ENCODE measurements at regions not wholly inside any gene's neighbourhood (a gene's known extent, or its start where the extent isn't known, plus 50 kb on each side); places are given as distances from the start of the nearest gene placed in this dataset.
"Not testable (repeated sequence)": the region's sequence is repeated elsewhere in the genome, so short reads cannot be mapped to it uniquely, and the experiment has no call there.

DNA sequence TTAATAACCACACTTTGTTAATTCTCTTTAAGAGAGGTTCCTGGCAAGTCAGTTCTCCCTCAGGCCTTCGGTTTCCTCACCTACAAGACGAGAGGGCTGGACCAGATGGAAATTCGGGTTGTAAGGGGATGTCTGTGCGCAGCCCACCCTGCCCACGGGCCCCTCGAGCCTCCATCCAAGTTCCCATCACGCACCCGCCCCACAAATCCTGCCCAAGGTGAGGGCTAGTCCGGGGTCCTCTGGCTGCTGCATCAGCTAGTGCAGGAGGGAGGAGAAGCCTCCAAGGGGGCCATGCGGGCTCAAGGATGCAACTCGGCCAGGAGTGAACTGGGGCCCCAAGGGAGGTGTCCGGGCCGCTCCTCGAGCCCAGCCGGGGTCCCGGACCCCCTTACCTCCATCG lies 169.6 kb upstream of the TP53TG3 start:
- not testable (repeated sequence) for DNase-seq

DNA sequence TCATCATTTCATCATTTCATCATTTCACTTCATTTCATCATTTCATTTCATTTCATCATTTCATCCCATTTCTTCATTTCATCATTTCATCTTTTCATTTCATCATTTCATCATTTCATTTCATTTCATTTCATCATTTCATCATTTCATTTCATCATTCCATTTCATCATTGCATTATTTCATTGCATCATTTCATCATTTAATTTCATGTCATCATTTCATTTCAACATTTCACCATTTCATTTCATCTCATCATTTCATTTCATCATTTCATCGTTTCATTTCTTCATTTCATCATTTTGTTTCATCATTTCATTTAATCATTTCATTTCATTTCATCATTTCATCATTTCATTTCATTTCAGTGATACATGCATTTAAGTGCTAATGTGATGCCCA lies 166.9 kb upstream of the TP53TG3 start:
- DNase-seq, result not testable (repeated sequence)

DNA sequence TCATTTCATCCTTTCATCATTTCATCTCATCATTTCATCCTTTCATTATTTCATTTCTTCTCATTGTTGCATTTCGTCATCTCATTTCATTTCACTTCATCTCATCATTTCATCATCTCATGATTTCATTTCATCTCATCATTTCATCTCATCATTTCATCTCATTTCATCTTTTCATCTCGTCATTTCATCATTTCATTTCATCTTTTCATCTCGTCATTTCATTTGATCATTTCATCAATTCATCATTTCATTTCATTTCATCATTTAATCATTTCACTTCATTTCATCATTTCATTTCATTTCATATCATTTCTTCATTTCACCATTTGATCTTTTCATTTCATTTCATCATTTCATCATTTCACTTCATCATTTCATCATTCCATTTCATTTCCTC lies 131.3 kb upstream of the TP53TG3 start:
- DNase-seq, result not testable (repeated sequence)

DNA sequence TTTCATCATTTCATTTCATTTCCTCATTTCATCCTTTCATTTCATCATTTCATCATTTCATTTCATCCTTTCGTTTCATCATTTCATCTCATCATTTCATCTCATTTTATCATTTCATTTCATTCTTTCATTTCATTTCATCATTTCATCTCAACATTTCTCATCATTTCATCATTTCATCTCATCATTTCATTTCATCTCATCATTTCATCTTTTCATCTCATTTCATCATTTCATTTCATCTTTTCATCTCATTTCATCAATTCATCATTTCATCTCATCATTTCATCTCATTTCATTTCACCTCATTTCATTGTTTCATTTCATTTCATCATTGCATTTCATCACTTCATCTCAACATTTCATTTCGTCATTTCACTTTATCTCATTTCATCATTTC lies 129.7 kb upstream of the TP53TG3 start:
- not testable (repeated sequence) for DNase-seq

Data from NCI-H1092 treated with DMSO at 0.1 percent for 48 hours (cell line).